Astrocyte (in vitro differentiated cells and primary cell): ENCODE measurements at regions not wholly inside any gene's neighbourhood (a gene's known extent, or its start where the extent isn't known, plus 50 kb on each side); places are given as distances from the start of the nearest gene placed in this dataset.
"Not testable (repeated sequence)": the region's sequence is repeated elsewhere in the genome, so short reads cannot be mapped to it uniquely, and the experiment has no call there.

Experiments used
- EZH2 ChIP-seq: IDR thresholded peaks from 2 replicates; pipeline ENCODE4 v1.6.1; 2012; ENCODE audit warnings: mild to moderate bottlenecking, low read length, inconsistent platforms; ENCODE audit not compliant: insufficient read depth
- TF ChIP-seq, protein P1 (sequence below): IDR thresholded peaks from 2 replicates; pipeline ENCODE4 v1.5.1; 2011; ENCODE audit warnings: low read depth, mild to moderate bottlenecking, inconsistent platforms, low read length, moderate library complexity; ENCODE audit not compliant: insufficient read depth

GRCh38 chr1:120598331-120598951 lies 125.3 kb upstream of the NBPF26 start:
- TF ChIP-seq, protein P1, sequence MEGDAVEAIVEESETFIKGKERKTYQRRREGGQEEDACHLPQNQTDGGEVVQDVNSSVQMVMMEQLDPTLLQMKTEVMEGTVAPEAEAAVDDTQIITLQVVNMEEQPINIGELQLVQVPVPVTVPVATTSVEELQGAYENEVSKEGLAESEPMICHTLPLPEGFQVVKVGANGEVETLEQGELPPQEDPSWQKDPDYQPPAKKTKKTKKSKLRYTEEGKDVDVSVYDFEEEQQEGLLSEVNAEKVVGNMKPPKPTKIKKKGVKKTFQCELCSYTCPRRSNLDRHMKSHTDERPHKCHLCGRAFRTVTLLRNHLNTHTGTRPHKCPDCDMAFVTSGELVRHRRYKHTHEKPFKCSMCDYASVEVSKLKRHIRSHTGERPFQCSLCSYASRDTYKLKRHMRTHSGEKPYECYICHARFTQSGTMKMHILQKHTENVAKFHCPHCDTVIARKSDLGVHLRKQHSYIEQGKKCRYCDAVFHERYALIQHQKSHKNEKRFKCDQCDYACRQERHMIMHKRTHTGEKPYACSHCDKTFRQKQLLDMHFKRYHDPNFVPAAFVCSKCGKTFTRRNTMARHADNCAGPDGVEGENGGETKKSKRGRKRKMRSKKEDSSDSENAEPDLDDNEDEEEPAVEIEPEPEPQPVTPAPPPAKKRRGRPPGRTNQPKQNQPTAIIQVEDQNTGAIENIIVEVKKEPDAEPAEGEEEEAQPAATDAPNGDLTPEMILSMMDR: not testable (repeated sequence)
- TF ChIP-seq EZH2: not testable (repeated sequence)
